ENCODE measurements at regions not wholly inside any gene's neighbourhood (a gene's known extent, or its start where the extent isn't known, plus 50 kb on each side); places are given as distances from the start of the nearest gene placed in this dataset.
A peak's percentile ranks its signal among the peaks of the same experiment; 100 is the strongest.

DNA sequence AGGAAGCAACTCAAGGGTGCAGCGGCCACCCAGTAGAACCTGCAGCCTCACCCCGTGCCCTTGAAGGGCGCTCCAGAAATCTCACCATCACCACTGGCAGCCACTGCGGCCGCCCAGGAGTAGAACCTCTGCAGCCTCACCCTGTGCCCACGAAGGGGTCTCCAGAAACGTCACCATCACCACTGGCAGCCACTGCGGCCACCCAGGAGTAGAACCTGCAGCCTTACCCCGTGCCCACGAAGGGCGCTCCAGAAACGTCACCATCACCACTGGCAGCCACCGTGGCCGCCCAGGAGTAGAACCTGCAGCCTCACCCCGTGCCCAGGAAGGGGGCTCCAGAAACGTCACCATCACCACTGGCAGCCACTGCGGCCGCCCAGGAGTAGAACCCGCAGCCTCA lies 336.0 kb downstream of the TEX29 start:
- Histone ChIP-seq H3K4me3 (no peak overlapping the region), H3K36me3 (no peaks in the 10 kb centered on the region), H3K4me1 (peaks cover 0 to 11% (median 0%) of the 10 kb centered on the region in 4 donors), H3K9me3 (no peaks in the 10 kb centered on the region), H3K27me3 (no peaks in the 10 kb centered on the region), H3K27ac (no peak overlapping the region)
- WGBS (ENCODE audit: insufficient coverage, low coverage, low lambda C conversion rate, missing lambda C conversion rate): 57% methylated on average over 5 of the region's 19 CpGs
- TF ChIP-seq, protein P1, sequence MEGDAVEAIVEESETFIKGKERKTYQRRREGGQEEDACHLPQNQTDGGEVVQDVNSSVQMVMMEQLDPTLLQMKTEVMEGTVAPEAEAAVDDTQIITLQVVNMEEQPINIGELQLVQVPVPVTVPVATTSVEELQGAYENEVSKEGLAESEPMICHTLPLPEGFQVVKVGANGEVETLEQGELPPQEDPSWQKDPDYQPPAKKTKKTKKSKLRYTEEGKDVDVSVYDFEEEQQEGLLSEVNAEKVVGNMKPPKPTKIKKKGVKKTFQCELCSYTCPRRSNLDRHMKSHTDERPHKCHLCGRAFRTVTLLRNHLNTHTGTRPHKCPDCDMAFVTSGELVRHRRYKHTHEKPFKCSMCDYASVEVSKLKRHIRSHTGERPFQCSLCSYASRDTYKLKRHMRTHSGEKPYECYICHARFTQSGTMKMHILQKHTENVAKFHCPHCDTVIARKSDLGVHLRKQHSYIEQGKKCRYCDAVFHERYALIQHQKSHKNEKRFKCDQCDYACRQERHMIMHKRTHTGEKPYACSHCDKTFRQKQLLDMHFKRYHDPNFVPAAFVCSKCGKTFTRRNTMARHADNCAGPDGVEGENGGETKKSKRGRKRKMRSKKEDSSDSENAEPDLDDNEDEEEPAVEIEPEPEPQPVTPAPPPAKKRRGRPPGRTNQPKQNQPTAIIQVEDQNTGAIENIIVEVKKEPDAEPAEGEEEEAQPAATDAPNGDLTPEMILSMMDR (IDR thresholded peaks at IDR 0.05): no peak
- TF ChIP-seq POLR2A (IDR thresholded peaks at IDR 0.05): no peak
- intact Hi-C loops (cut with DNase I): no loop called here
- no peak for ATAC-seq
- DNase-seq: peak in 1 of 3 donors; percentile 1

GRCh38 chr13:111657013-111657412 lies 336.6 kb downstream of the TEX29 start:
- Histone ChIP-seq H3K27ac (no peak overlapping the region), H3K9me3 (no peaks in the 10 kb centered on the region), H3K4me3 (no peak overlapping the region), H3K4me1 (peaks cover 0 to 11% (median 0%) of the 10 kb centered on the region in 4 donors), H3K36me3 (no peaks in the 10 kb centered on the region), H3K27me3 (no peaks in the 10 kb centered on the region)
- DNase-seq (peak in 1 of 3 donors; percentile 9), ATAC-seq (no peak)
- 84% methylated on average over 5 of the region's 5 CpGs for WGBS (ENCODE audit: insufficient coverage, low coverage, low lambda C conversion rate, missing lambda C conversion rate)
- TF ChIP-seq, protein P1 (IDR thresholded peaks at IDR 0.05): no peak
- TF ChIP-seq POLR2A (IDR thresholded peaks at IDR 0.05): no peak
- intact Hi-C loops (cut with DNase I): no loop called here

DNA sequence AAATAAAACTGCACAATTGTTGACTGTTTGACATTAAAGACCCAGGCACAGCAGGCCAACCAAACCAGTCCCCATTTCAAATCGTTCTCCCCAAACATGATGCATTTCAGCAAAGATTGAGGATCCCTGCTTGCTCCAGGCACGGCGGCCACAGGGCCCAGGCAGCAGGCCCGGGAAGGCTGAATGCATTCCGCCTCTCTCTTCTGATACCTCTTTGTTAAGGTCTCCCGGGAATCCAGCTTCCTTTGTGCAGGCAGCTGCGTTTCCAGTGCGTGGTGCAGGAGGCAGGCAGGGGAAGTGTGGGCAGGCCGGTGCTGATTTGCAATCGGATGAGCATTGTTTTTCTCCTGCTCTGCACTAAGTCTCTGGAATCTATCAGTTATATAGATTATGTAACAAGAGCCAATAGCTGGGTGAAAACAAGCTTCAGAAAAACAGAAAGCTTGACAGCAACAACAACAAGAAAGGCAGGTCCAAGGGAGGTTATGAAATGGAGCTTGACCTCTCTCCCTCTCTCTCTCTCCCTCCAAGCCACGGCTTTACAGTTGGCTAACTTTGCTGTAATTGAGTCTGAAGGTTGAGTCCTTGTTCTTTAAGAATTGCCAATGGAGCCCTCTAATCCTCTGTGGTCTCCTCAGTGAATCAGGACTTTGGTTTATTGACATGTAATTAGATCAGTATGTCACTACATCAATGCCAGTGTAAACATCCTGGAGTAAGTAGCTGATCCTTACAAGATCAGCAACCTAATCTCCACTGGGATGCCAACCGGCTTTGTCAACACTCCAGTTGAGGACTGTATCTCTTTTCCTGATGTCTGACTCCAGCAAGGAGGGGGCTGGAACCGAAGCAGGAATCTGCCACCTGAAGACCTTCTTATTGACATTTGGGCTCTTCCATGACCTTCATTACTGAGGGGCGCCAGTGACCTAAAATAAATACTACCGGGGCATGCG lies 338.0 kb downstream of the TEX29 start:
- peak in 1 of 3 donors; percentile 25 for DNase-seq
- no peak overlapping the region for H3K4me3 ChIP-seq
- H3K9me3 ChIP-seq: no peaks in the 10 kb centered on the region
- no peak for TF ChIP-seq POLR2A (IDR thresholded peaks at IDR 0.05)
- TF ChIP-seq, protein P1 (IDR thresholded peaks at IDR 0.05): no peak
- intact Hi-C loops (cut with DNase I): no loop called here
- 51% methylated on average over 4 of the region's 16 CpGs for WGBS (ENCODE audit: insufficient coverage, low coverage, low lambda C conversion rate, missing lambda C conversion rate)
- peak in 1 of 4 donors; percentile 41 for ATAC-seq
- no peaks in the 10 kb centered on the region for H3K27me3 ChIP-seq
- H3K27ac ChIP-seq: no peak overlapping the region
- no peaks in the 10 kb centered on the region for H3K36me3 ChIP-seq
- peaks cover 0 to 11% (median 0%) of the 10 kb centered on the region in 4 donors for H3K4me1 ChIP-seq

DNA sequence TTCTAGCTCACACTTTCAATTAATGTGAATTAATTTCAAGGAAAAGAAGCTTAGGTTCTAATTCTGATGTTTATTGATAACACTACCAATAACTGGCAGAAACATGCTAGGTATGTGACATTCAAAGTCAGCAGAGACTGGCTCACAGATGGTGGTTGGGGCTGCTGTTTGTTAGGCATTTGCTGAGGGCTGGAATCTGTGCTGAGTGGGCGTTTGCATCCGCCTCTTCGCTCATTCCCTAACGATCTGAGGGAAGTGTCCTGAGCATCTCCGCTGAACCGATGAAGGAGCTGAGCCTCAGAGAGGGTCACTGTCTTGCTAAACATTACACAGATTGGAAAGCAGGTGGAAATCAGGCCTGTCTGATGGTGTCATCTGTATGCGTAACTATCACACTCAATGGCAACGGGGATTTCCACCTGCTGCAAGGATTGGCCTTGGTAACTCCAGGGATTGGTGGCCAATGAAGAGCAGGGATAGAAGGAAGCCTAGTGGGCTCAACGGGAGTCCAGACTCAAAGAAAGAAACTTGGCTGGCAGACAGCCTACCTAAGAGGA lies 338.9 kb downstream of the TEX29 start:
- no peak overlapping the region for H3K27ac ChIP-seq
- intact Hi-C loops (cut with DNase I): no loop called here
- ATAC-seq: peak in 1 of 4 donors; percentile 17
- no peak overlapping the region for H3K4me3 ChIP-seq
- peaks cover 0 to 11% (median 0%) of the 10 kb centered on the region in 4 donors for H3K4me1 ChIP-seq
- no peaks in the 10 kb centered on the region for H3K9me3 ChIP-seq
- H3K36me3 ChIP-seq: no peaks in the 10 kb centered on the region
- TF ChIP-seq, protein P1 (IDR thresholded peaks at IDR 0.05): no peak
- TF ChIP-seq POLR2A (IDR thresholded peaks at IDR 0.05): no peak
- peak in 1 of 3 donors; percentile 5 for DNase-seq
- H3K27me3 ChIP-seq: no peaks in the 10 kb centered on the region
- 65% methylated on average over 6 of the region's 9 CpGs for WGBS (ENCODE audit: insufficient coverage, low coverage, low lambda C conversion rate, missing lambda C conversion rate)
